Sigmoid colon (tissue), 4 donors: ENCODE measurements at regions not wholly inside any gene's neighbourhood (a gene's known extent, or its start where the extent isn't known, plus 50 kb on each side); places are given as distances from the start of the nearest gene placed in this dataset.

Experiments used
- CTCF ChIP-seq, 4 experiments: fragments of 450-650 bp in 3 of 4; fragments of 200-600 bp in 1 of 4; IDR thresholded peaks; one replicate each; pipeline ENCODE4 v1.5.1; 2016 to 2019; ENCODE audit warnings: antibody characterized with exemption in 4 of 4, mild to moderate bottlenecking in 3 of 4, moderate library complexity in 2 of 4
- EP300 ChIP-seq, 4 donors: sonication (generic); formaldehyde crosslinking; IDR thresholded peaks; one replicate each; pipeline ENCODE4 v1.6.1; 2017; ENCODE audit warnings: antibody characterized with exemption in 4 of 4
- POLR2A ChIP-seq, 2 donors: fragments of 450-650 bp; IDR thresholded peaks; one replicate each; pipeline ENCODE4 v1.6.1; 2016; ENCODE audit warnings: antibody characterized with exemption in 2 of 2, mild to moderate bottlenecking in 2 of 2, moderate library complexity in 2 of 2
- POLR2AphosphoS5 ChIP-seq, 4 donors: sonication (generic); formaldehyde crosslinking; IDR thresholded peaks; one replicate each; pipeline ENCODE4 v1.6.1; 2017; ENCODE audit warnings: antibody characterized with exemption in 4 of 4

GRCh38 chr4:108359130-108359985 lies 190.6 kb upstream of the LEF1 start:
- TF ChIP-seq EP300 (IDR thresholded peaks at IDR 0.05), result no peak
- no peak for TF ChIP-seq CTCF (IDR thresholded peaks at IDR 0.05)
- TF ChIP-seq POLR2AphosphoS5 (IDR thresholded peaks at IDR 0.05), result no peak
- TF ChIP-seq POLR2A (IDR thresholded peaks at IDR 0.05), result no peak
